Prostate gland (tissue), 2 donors: ENCODE measurements at regions not wholly inside any gene's neighbourhood (a gene's known extent, or its start where the extent isn't known, plus 50 kb on each side); places are given as distances from the start of the nearest gene placed in this dataset.

Source experiments
- CTCF ChIP-seq, 4 experiments: fragments of 200-600 bp in 2 of 4; fragments of 450-650 bp in 2 of 4; sonication (generic) in 2 of 4; IDR thresholded peaks; 1 replicate in 3 of 4; 2 replicates in 1 of 4; pipeline ENCODE4 v1.5.1; 2016 to 2019; ENCODE audit warnings: antibody characterized with exemption in 4 of 4, mild to moderate bottlenecking in 2 of 4, moderate library complexity in 2 of 4
- POLR2A ChIP-seq: fragments of 450-650 bp; IDR thresholded peaks from one replicate; pipeline ENCODE4 v1.6.1; 2016; ENCODE audit warnings: antibody characterized with exemption, mild to moderate bottlenecking

- TF ChIP-seq CTCF (IDR thresholded peaks at IDR 0.05) (no peak), POLR2A (no peak)
Measured at GRCh38 chr12:71266606-71267005, 108.8 kb upstream of the TSPAN8 start.
